SK-N-SH (cell line): ENCODE measurements at regions not wholly inside any gene's neighbourhood (a gene's known extent, or its start where the extent isn't known, plus 50 kb on each side); places are given as distances from the start of the nearest gene placed in this dataset.

ENCODE experiments used
- CTCF ChIA-PET: fragments of 300-600, 350-600 bp; formaldehyde crosslinking; extraction: SDS; loops from one replicate; lab custom pipeline; 2021; lab: Yijun Ruan, JAX
- POLR2A ChIA-PET: fragments of 350-600 bp; sonication (Branson Sonifier 250); formaldehyde crosslinking; extraction: SDS; loops from one replicate; lab custom pipeline; 2020; ENCODE audit warnings: antibody characterized with exemption, inconsistent platforms; lab: Yijun Ruan, JAX
- DNase-seq: peaks from one replicate; pipeline ENCODE4 v3.0.0; 2012
- H2AFZ ChIP-seq: fragments of 200-600 bp; sonication (generic); 2 replicates; pipeline ENCODE4 v1.8.1; 2016; ENCODE audit warnings: antibody characterized with exemption, mild to moderate bottlenecking, low read depth
- H3F3A ChIP-seq: fragments of 200-600 bp; sonication (generic); replicated peaks from 2 replicates; pipeline ENCODE3; 2016; ENCODE audit warnings: antibody characterized with exemption, mild to moderate bottlenecking; ENCODE audit not compliant: insufficient read depth
- H3K27ac ChIP-seq, 2 experiments: fragments of 200-500 bp in 1 of 2; fragments of 200-600 bp in 1 of 2; sonication (Bioruptor generic) in 1 of 2; sonication (generic), shearing (Covaris generic) in 1 of 2; 2 replicates each; pipeline versions ENCODE4 v1.5.1 to v1.6.1; 2014 to 2016; ENCODE audit warnings: low read depth in 2 of 2, inconsistent platforms in 1 of 2, low read length in 1 of 2, mild to moderate bottlenecking in 1 of 2, mixed read lengths in 1 of 2
- H3K27me3 ChIP-seq: fragments of 200-600 bp; sonication (generic), shearing (Covaris generic); 2 replicates; pipeline ENCODE4 v1.6.1; 2016; ENCODE audit warnings: mixed run types; ENCODE audit not compliant: insufficient read depth
- H3K36me3 ChIP-seq, 2 experiments: fragments of 200-500 bp in 1 of 2; fragments of 200-600 bp in 1 of 2; sonication (Bioruptor generic) in 1 of 2; sonication (generic) in 1 of 2; replicated peaks in 1 of 2; 2 replicates each; pipeline versions ENCODE3 to v1.5.1; 2014 to 2016; ENCODE audit warnings: low read length in 1 of 2, mild to moderate bottlenecking in 1 of 2; ENCODE audit not compliant: insufficient read depth in 2 of 2, control insufficient read depth in 1 of 2
- H3K4me1 ChIP-seq, 2 experiments: fragments of 200-500 bp in 1 of 2; fragments of 200-600 bp in 1 of 2; sonication (Bioruptor generic) in 1 of 2; sonication (generic), shearing (Covaris generic) in 1 of 2; 2 replicates each; pipeline versions ENCODE4 v1.5.1 to v1.6.1; 2014 to 2016; ENCODE audit warnings: low read depth in 1 of 2, low read length in 1 of 2, mixed run types in 1 of 2; ENCODE audit not compliant: insufficient read depth in 2 of 2, control insufficient read depth in 1 of 2
- H3K4me2 ChIP-seq: fragments of 200-600 bp; sonication (generic), shearing (Covaris generic); 2 replicates; pipeline ENCODE4 v1.6.1; 2017; ENCODE audit warnings: mixed run types
- H3K4me3 ChIP-seq, 2 experiments: fragments of 200-500 bp in 1 of 2; fragments of 200-600 bp in 1 of 2; sonication (Bioruptor generic) in 1 of 2; sonication (generic), shearing (Covaris generic) in 1 of 2; 2 replicates each; pipeline versions ENCODE4 v1.5.1 to v1.8.1; 2014 to 2016; ENCODE audit warnings: low read depth in 2 of 2, inconsistent platforms in 1 of 2, low read length in 1 of 2, mild to moderate bottlenecking in 1 of 2, mixed read lengths in 1 of 2, moderate library complexity in 1 of 2
- H3K79me2 ChIP-seq: fragments of 200-600 bp; sonication (generic); 2 replicates; pipeline ENCODE4 v1.8.1; 2017; ENCODE audit warnings: mild to moderate bottlenecking; ENCODE audit not compliant: insufficient read depth
- H3K9ac ChIP-seq: fragments of 200-600 bp; sonication (generic); 2 replicates; pipeline ENCODE4 v1.6.1; 2017; ENCODE audit warnings: mixed run types
- H3K9me2 ChIP-seq: fragments of 200-600 bp; sonication (generic); 2 replicates; pipeline ENCODE4 v1.6.1; 2017; ENCODE audit warnings: mixed run types
- H3K9me3 ChIP-seq: fragments of 200-600 bp; sonication (generic); 2 replicates; pipeline ENCODE4 v1.6.1; 2017; ENCODE audit warnings: mixed run types, mild to moderate bottlenecking, moderate library complexity
- H4K20me1 ChIP-seq: fragments of 200-600 bp; sonication (generic); 2 replicates; pipeline ENCODE4 v1.6.1; 2017; ENCODE audit warnings: mild to moderate bottlenecking, mixed run types; ENCODE audit not compliant: insufficient read depth
- CHD2 ChIP-seq: fragments of 150-350 bp; IDR thresholded peaks from 2 replicates; pipeline ENCODE4 v1.6.1; 2018; ENCODE audit warnings: low read length; ENCODE audit not compliant: partially characterized antibody
- CTCF ChIP-seq: fragments of 200-600 bp; sonication (generic); IDR thresholded peaks from 2 replicates; pipeline ENCODE4 v1.6.1; 2017; ENCODE audit warnings: antibody characterized with exemption, mild to moderate bottlenecking, moderate library complexity
- ELF1 ChIP-seq: IDR thresholded peaks from 2 replicates; pipeline ENCODE4 v1.4.0; 2012
- EP300 ChIP-seq, 2 experiments: IDR thresholded peaks; 2 replicates each; pipeline versions ENCODE4 v1.4.0 to v1.6.1; 2012; ENCODE audit warnings: borderline replicate concordance in 1 of 2, low read depth in 1 of 2, low read length in 1 of 2
- FOXJ3 ChIP-seq: sonication (generic); formaldehyde crosslinking; IDR thresholded peaks from 2 replicates; pipeline ENCODE4 v1.5.1; 2020; ENCODE audit warnings: mild to moderate bottlenecking, missing genetic modification reagents
- GABPA ChIP-seq: IDR thresholded peaks from 2 replicates; pipeline ENCODE4 v1.4.0; 2012; ENCODE audit warnings: low read depth, mild to moderate bottlenecking
- GATA2 ChIP-seq: sonication (generic); formaldehyde crosslinking; IDR thresholded peaks from 2 replicates; pipeline ENCODE4 v1.5.0; 2020; ENCODE audit warnings: mild to moderate bottlenecking, missing genetic modification reagents
- MEF2A ChIP-seq: IDR thresholded peaks from 2 replicates; pipeline ENCODE4 v1.4.0; 2012; ENCODE audit warnings: low read depth, borderline replicate concordance
- POLR2AphosphoS5 ChIP-seq: IDR thresholded peaks from 2 replicates; pipeline ENCODE4 v1.6.1; 2012; ENCODE audit warnings: low read depth, low read length
- RAD21 ChIP-seq: IDR thresholded peaks from 2 replicates; pipeline ENCODE4 v1.6.1; 2012; ENCODE audit warnings: mild to moderate bottlenecking, low read length
- RCOR1 ChIP-seq: fragments of 150-350 bp; IDR thresholded peaks from 2 replicates; pipeline ENCODE4 v1.6.1; 2017; ENCODE audit warnings: antibody characterized with exemption, low read length
- RFX5 ChIP-seq: IDR thresholded peaks from 2 replicates; pipeline ENCODE4 v1.6.1; 2012; ENCODE audit warnings: mild to moderate bottlenecking, improper control_type of control experiment, low read length
- SIN3A ChIP-seq: IDR thresholded peaks from 2 replicates; pipeline ENCODE4 v1.6.1; 2012; ENCODE audit warnings: low read depth, mild to moderate bottlenecking, low read length, moderate library complexity, borderline replicate concordance
- TAF1 ChIP-seq: IDR thresholded peaks from 2 replicates; pipeline ENCODE4 v1.6.1; 2012; ENCODE audit warnings: low read depth, mild to moderate bottlenecking, low read length, moderate library complexity, borderline replicate concordance
- TEAD4 ChIP-seq: IDR thresholded peaks from 2 replicates; pipeline ENCODE4 v1.4.0; 2012; ENCODE audit warnings: mild to moderate bottlenecking, borderline replicate concordance; ENCODE audit not compliant: insufficient read depth
- USF2 ChIP-seq: fragments of 150-350 bp; IDR thresholded peaks from 2 replicates; pipeline ENCODE4 v1.6.1; 2017; ENCODE audit warnings: antibody characterized with exemption, low read length, low read depth, borderline replicate concordance
- YY1 ChIP-seq: IDR thresholded peaks from 2 replicates; pipeline ENCODE4 v1.4.0; 2012; ENCODE audit warnings: low read depth, mild to moderate bottlenecking
- WGBS: methylation state at CpG from one replicate; pipeline ENCODE4 v1.1.6; 2017; ENCODE audit warnings: low lambda C conversion rate; 5-methylcytosine and 5-hydroxymethylcytosine counted together
- TF ChIP-seq, protein P1 (sequence below): IDR thresholded peaks from 2 replicates; pipeline ENCODE4 v1.4.0; 2012; ENCODE audit warnings: low read depth, borderline replicate concordance
- TF ChIP-seq, protein P2 (sequence below): IDR thresholded peaks from 2 replicates; pipeline ENCODE4 v1.4.0; 2012; ENCODE audit warnings: low read depth

DNA sequence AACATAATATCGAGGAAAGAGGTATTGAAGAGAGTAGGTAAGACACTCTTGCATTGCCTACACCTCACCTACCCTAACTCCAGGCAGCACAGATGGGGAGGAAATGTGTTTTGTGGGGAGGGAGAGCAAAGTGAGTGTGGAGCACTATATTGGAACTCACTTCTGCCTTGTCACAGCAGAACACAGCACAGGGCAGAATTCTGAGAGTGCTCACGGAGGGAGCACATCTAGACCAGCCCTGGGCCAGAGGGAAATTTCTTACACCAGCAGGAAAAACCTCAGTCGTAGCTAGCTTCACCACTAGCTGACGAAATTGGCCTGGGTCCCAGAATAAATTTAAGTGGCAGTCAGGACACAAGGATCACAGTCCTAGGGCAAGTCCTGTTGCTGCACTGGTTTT lies 517.3 kb downstream of the TMA16 start:
- Histone ChIP-seq H3K36me3 (no peaks in the 10 kb centered on the region), H3K9ac (no peak overlapping the region), H3K4me3 (no peak overlapping the region), H2AFZ (no peak overlapping the region), H3K27me3 (no peaks in the 10 kb centered on the region), H3K79me2 (no peaks in the 10 kb centered on the region), H3K9me2 (no peaks in the 10 kb centered on the region), H3K9me3 (peaks cover 2% of the 10 kb centered on the region; the same call in 1 of the 2 replicates), H3F3A (no peaks in the 10 kb centered on the region), H3K4me2 (no peak overlapping the region), H3K4me1 (no peaks in the 10 kb centered on the region), H3K27ac (no peak overlapping the region), H4K20me1 (no peaks in the 10 kb centered on the region)
- WGBS, result 0% methylated on average over 3 of the region's 4 CpGs
- POLR2A ChIA-PET, result no interaction called here
- no peak for DNase-seq
- CTCF ChIA-PET, result interaction anchor here (0.6 to 3.3 kb wide), 6 partner anchors 10 to 528 kb away, joined by 3 to 38 read pairs (median 3); no protein-coding TSS in a partner anchor
- no peak for TF ChIP-seq GATA2 (CRISPR knock-in tag)
- no peak for TF ChIP-seq EP300 (IDR thresholded peaks at IDR 0.05; ENCODE audit: borderline replicate concordance in 1 of 2, low read depth in 1 of 2, low read length in 1 of 2)
- TF ChIP-seq ELF1, result no peak
- no peak for TF ChIP-seq SIN3A
- TF ChIP-seq FOXJ3 (CRISPR knock-in tag), result no peak
- TF ChIP-seq CTCF, result no peak
- TF ChIP-seq, protein P1, sequence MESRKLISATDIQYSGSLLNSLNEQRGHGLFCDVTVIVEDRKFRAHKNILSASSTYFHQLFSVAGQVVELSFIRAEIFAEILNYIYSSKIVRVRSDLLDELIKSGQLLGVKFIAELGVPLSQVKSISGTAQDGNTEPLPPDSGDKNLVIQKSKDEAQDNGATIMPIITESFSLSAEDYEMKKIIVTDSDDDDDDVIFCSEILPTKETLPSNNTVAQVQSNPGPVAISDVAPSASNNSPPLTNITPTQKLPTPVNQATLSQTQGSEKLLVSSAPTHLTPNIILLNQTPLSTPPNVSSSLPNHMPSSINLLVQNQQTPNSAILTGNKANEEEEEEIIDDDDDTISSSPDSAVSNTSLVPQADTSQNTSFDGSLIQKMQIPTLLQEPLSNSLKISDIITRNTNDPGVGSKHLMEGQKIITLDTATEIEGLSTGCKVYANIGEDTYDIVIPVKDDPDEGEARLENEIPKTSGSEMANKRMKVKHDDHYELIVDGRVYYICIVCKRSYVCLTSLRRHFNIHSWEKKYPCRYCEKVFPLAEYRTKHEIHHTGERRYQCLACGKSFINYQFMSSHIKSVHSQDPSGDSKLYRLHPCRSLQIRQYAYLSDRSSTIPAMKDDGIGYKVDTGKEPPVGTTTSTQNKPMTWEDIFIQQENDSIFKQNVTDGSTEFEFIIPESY, result no peak
- TF ChIP-seq CHD2, result no peak
- TF ChIP-seq MEF2A, result no peak
- no peak for TF ChIP-seq POLR2AphosphoS5
- TF ChIP-seq, protein P2, sequence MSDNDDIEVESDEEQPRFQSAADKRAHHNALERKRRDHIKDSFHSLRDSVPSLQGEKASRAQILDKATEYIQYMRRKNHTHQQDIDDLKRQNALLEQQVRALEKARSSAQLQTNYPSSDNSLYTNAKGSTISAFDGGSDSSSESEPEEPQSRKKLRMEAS, result no peak
- TF ChIP-seq RAD21, result no peak
- no peak for TF ChIP-seq TEAD4
- TF ChIP-seq USF2, result no peak
- TF ChIP-seq RFX5, result no peak
- TF ChIP-seq GABPA, result no peak
- no peak for TF ChIP-seq RCOR1
- no peak for TF ChIP-seq TAF1
- TF ChIP-seq YY1, result no peak
- TF ChIP-seq, all 33 proteins: peak for 0
